LNCaP clone FGC (cell line): ENCODE measurements at regions not wholly inside any gene's neighbourhood (a gene's known extent, or its start where the extent isn't known, plus 50 kb on each side); places are given as distances from the start of the nearest gene placed in this dataset.
"Not testable (repeated sequence)": the region's sequence is repeated elsewhere in the genome, so short reads cannot be mapped to it uniquely, and the experiment has no call there.

Experiments
- DNase-seq: peaks from one replicate; pipeline ENCODE4 v3.0.0-alpha.2; 2011; ENCODE audit warnings: low read depth
- H3K4me3 ChIP-seq: 2 replicates; pipeline ENCODE4 v1.5.1; 2011; ENCODE audit warnings: mild to moderate bottlenecking, low read depth, low read length, control low read depth
- CTCF ChIP-seq: IDR thresholded peaks from 2 replicates; pipeline ENCODE4 v1.5.1; 2012; ENCODE audit warnings: mild to moderate bottlenecking; ENCODE audit not compliant: control insufficient read depth, insufficient read depth; ENCODE audit errors: extremely low read depth

GRCh38 chr5:38681966-38682365 lies 125.5 kb upstream of the LIFR start:
- no peak for TF ChIP-seq CTCF
- no peak for DNase-seq
- H3K4me3 ChIP-seq, result no peak overlapping the region

GRCh38 chr5:38686658-38687057 lies 130.2 kb upstream of the LIFR start:
- TF ChIP-seq CTCF, result no peak
- DNase-seq, result no peak
- H3K4me3 ChIP-seq, result no peak overlapping the region

- no peak overlapping the region for H3K4me3 ChIP-seq
- no peak for DNase-seq
- TF ChIP-seq CTCF, result no peak
These were observed 135.9 kb upstream of the LIFR start for GRCh38 chr5:38692346-38692745.

GRCh38 chr5:38692781-38693527 lies 136.5 kb upstream of the LIFR start:
- TF ChIP-seq CTCF, result no peak
- no peak overlapping the region for H3K4me3 ChIP-seq
- peak; percentile 91 for DNase-seq

- TF ChIP-seq CTCF, result no peak
- peak; percentile 28 for DNase-seq
- no peak overlapping the region for H3K4me3 ChIP-seq
These were observed 138.8 kb upstream of the LIFR start for GRCh38 chr5:38695021-38695958.

GRCh38 chr5:38697013-38697412 lies 140.6 kb upstream of the LIFR start:
- TF ChIP-seq CTCF, result no peak
- no peak for DNase-seq
- H3K4me3 ChIP-seq, result no peak overlapping the region

- DNase-seq, result not testable (repeated sequence)
These were observed 140.3 kb upstream of the OSMR start for GRCh38 chr5:38705529-38705928.

More at GRCh38 chr5:38705529-38705928, 140.3 kb upstream of the OSMR start:
- H3K4me3 ChIP-seq, result not testable (repeated sequence)
